ENCODE measurements at regions not wholly inside any gene's neighbourhood (a gene's known extent, or its start where the extent isn't known, plus 50 kb on each side); places are given as distances from the start of the nearest gene placed in this dataset.

- TF ChIP-seq EZH2 (IDR thresholded peaks at IDR 0.05; ENCODE audit: low read length) (no peak), CTCF (optimal IDR thresholded peaks at IDR 0.05 in 1 of 3, IDR thresholded peaks at IDR 0.05 in 1 of 3, conservative IDR thresholded peaks at IDR 0.05 in 1 of 3; ENCODE audit: extremely low read depth in 1 of 3, insufficient read depth in 2 of 3, low read length in 3 of 3) (no peak)
Observed at GRCh38 chr6:87901613-87902012, 146.0 kb upstream of the SPACA1 start.
